SK-N-MC (cell line): ENCODE measurements at regions not wholly inside any gene's neighbourhood (a gene's known extent, or its start where the extent isn't known, plus 50 kb on each side); places are given as distances from the start of the nearest gene placed in this dataset.

ENCODE experiments used
- EZH2 ChIP-seq: fragments of 200-600 bp; sonication (generic); IDR thresholded peaks from one replicate; pipeline ENCODE4 v1.6.1; 2017; ENCODE audit warnings: antibody characterized with exemption
- POLR2AphosphoS5 ChIP-seq: IDR thresholded peaks from 2 replicates; pipeline ENCODE4 v1.6.1; 2012; ENCODE audit warnings: mild to moderate bottlenecking, low read depth, low read length, borderline replicate concordance

GRCh38 chr7:82633592-82633991, 190.0 kb upstream of the CACNA2D1 start:
- no peak for TF ChIP-seq EZH2
- no peak for TF ChIP-seq POLR2AphosphoS5
